KG1 (cell line): ENCODE measurements at regions not wholly inside any gene's neighbourhood (a gene's known extent, or its start where the extent isn't known, plus 50 kb on each side); places are given as distances from the start of the nearest gene placed in this dataset.

Source experiments
- DNase-seq: peaks from one replicate; lab custom pipeline; 2025; lab: John Stamatoyannopoulos, UW

DNA sequence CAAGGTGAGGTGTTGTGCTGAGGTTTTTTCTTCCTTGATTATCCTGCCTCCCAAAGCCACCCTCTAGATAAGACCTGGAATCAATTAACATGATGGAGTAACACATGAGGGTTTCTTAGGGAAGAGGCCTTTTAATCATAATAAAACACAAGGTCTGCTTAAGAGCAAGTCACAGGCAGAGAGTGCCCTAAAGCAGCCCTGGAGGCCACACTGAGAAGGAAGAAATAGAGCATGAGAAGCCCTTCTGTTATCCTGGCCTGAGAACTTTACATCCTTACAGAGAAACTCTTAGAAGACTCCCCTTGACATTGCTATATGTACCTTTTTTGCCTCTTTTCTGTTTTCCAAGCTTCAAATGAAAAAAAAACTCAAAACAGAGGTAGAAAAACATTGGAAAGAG, 132.3 kb downstream of the CEP57L1 start:
- DNase-seq: no peak

DNA sequence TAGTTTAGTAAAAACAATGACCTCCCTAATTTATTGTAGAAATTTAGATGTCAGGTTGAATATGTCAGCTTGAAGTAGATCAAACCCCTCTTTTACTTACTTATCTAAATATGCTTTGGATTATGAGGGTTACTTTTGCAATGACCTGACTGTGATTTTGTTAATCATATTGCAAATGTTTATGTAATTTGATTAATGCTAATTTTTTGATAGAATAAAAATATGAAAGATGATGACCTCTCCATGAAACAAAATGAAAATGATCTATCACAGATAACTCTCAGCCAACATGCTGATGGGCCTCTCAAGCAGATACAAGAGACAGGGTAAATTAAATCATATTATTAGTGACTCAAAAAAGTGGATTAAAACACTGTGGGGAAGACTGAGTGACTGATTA, 131.0 kb downstream of the CEP57L1 start:
- no peak for DNase-seq

DNA sequence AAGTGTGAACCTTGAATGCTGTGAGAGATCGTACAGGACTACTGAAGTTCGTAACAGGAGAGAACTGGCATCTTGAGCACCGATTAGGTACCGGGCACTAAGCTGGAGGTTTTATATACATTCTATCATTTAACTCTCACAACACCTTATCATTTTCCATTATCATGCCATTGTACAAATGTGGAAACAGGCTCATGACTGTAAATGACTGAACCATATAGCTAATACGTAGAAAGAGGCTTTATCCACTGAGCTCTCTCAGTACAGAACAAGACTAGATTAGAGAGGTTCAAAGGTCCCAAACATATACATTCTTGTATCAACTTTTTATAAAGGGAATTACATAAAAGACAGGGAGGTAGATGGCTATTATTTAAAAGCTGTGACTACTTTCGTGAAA, 130.6 kb downstream of the CEP57L1 start:
- no peak for DNase-seq

DNA sequence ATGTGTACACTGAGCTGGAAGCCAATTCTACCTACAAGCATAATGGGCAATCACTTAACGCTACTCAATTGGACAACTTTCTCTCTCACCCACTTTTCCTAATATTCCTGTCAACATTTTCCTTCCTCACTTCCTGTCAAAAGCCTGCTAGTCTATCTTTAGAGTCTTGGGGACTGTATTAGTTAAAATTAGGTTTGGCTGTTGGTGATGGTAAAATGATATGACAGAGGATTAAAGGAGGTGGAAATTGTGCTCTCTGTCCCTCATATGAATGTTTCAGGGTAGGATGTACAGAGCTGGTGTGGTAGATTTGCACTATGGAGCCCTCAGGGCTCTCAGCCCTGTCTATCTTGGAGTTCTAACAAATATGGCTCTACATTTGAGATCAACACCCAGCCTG, 129.7 kb downstream of the CEP57L1 start:
- DNase-seq: no peak

DNA sequence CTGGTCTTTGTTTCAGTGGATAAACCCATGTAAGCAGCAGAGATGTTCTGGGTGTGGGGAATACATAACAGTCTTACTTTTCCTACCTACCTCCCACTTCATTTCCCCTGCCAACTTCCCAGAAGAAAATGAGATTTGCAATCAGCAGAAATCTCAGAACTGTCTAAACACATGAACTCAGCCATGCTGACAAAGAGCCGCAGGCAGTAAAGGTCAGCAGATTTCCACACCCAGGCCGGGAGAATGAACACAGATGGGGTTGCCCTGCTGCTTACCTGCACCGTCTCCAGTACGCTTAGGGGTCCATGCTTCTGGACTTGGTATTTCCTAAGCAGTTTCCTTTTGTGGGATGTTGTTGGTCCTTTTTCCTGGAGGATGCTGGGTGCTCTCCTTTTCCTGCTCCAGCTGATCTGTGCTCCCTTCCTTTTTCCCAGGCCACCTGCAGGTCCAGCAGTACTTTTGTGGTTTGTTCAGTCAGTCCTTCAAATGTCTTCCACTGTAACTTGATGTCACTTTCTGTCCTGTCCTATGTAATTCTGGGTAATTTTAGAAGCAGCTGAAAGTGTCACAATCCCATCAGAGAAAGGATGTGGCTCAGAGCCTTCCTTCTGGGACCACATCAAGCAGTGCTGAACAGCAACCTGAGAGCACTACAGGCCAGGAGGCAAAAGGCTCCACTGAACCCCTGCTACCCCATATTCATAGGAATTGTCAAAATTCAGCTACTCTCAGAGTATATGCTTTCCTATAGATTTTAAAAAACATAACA, 129.0 kb downstream of the CEP57L1 start:
- DNase-seq: no peak

DNA sequence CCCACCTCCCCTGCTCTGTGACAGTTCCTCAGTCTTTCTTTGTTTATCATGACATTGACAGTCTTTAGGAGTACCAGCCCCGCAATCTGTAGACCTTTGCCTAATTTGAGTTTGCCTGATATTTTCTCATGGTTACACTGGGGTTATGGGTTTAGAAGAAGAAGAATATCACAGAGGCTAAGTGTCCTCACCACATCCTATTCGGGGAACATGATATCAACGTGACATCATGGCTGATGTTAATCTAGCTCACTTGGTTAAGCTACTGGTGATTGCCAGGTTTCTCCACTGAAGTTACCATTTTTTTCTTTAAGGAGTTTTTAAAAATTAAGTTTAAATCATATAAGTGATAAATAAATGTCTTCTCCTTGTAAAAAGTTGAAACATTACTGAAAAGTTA, 127.5 kb downstream of the CEP57L1 start:
- no peak for DNase-seq

DNA sequence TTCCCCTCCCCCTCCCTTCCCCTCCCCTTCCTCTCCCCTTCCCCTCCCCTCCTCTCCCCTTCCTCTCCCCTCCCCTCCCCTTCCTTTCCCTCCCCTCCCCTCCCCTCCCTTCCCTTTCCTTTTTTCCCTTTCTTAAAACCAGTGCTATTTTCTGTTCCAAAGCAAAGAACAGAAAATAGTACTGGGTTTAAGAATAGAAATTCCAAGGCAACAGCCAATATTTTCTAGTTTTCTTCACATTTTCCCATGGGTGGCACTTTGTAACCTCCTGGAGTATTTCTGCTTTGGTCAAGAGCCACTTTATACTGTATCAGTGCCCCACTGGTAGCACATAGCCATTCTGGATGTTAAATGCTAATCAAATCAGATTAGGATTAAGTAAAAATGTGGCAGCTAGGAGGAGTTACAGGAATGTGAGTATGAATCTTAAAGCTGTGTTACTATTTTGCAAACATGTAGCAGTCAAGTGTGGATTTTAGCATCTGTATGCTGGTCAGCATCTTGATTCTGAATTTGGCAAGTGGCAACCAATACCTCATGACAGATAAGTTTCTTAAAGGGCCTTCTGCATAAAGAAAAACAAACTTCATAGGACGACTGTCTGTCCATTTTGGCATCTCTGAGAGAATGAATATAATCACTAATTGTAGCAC, 126.4 kb downstream of the CEP57L1 start:
- no peak for DNase-seq
